ENCODE measurements at regions not wholly inside any gene's neighbourhood (a gene's known extent, or its start where the extent isn't known, plus 50 kb on each side); places are given as distances from the start of the nearest gene placed in this dataset.

DNA sequence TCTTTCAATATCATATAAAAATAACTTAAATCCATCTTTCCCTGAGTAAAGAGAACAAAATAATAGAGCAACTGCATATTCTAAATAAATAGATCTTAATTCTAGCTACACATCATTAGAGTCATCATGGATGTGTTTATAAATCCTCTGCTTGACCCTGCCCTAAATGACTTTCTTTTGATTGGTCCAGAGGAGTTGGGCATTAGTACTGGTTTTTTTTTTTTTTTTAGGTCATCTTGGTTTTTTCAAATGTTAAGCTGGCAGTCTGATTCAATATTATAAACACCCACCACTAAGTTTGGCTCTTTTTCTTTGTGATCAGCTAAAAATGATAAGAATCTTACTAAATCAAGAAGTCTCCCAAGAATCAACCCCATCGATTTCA lies 504.0 kb upstream of the CBLB start:
- TF ChIP-seq, protein P1, sequence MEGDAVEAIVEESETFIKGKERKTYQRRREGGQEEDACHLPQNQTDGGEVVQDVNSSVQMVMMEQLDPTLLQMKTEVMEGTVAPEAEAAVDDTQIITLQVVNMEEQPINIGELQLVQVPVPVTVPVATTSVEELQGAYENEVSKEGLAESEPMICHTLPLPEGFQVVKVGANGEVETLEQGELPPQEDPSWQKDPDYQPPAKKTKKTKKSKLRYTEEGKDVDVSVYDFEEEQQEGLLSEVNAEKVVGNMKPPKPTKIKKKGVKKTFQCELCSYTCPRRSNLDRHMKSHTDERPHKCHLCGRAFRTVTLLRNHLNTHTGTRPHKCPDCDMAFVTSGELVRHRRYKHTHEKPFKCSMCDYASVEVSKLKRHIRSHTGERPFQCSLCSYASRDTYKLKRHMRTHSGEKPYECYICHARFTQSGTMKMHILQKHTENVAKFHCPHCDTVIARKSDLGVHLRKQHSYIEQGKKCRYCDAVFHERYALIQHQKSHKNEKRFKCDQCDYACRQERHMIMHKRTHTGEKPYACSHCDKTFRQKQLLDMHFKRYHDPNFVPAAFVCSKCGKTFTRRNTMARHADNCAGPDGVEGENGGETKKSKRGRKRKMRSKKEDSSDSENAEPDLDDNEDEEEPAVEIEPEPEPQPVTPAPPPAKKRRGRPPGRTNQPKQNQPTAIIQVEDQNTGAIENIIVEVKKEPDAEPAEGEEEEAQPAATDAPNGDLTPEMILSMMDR (conservative IDR thresholded peaks at IDR 0.05; ENCODE audit: low read depth in 2 of 2): no peak
- no peak for TF ChIP-seq EZH2phosphoT487 (IDR thresholded peaks at IDR 0.05; ENCODE audit: unreplicated experiment)
- no peak for TF ChIP-seq EZH2 (IDR thresholded peaks at IDR 0.05; ENCODE audit: low read depth, unreplicated experiment)
- TF ChIP-seq REST (IDR thresholded peaks at IDR 0.05; ENCODE audit: unreplicated experiment): no peak
- TF ChIP-seq POLR2AphosphoS5 (IDR thresholded peaks at IDR 0.05; ENCODE audit: low read depth): no peak
- TF ChIP-seq CREB1 (CRISPR knock-in tag; IDR thresholded peaks at IDR 0.05; ENCODE audit: low read depth): no peak
- TF ChIP-seq, protein P2, sequence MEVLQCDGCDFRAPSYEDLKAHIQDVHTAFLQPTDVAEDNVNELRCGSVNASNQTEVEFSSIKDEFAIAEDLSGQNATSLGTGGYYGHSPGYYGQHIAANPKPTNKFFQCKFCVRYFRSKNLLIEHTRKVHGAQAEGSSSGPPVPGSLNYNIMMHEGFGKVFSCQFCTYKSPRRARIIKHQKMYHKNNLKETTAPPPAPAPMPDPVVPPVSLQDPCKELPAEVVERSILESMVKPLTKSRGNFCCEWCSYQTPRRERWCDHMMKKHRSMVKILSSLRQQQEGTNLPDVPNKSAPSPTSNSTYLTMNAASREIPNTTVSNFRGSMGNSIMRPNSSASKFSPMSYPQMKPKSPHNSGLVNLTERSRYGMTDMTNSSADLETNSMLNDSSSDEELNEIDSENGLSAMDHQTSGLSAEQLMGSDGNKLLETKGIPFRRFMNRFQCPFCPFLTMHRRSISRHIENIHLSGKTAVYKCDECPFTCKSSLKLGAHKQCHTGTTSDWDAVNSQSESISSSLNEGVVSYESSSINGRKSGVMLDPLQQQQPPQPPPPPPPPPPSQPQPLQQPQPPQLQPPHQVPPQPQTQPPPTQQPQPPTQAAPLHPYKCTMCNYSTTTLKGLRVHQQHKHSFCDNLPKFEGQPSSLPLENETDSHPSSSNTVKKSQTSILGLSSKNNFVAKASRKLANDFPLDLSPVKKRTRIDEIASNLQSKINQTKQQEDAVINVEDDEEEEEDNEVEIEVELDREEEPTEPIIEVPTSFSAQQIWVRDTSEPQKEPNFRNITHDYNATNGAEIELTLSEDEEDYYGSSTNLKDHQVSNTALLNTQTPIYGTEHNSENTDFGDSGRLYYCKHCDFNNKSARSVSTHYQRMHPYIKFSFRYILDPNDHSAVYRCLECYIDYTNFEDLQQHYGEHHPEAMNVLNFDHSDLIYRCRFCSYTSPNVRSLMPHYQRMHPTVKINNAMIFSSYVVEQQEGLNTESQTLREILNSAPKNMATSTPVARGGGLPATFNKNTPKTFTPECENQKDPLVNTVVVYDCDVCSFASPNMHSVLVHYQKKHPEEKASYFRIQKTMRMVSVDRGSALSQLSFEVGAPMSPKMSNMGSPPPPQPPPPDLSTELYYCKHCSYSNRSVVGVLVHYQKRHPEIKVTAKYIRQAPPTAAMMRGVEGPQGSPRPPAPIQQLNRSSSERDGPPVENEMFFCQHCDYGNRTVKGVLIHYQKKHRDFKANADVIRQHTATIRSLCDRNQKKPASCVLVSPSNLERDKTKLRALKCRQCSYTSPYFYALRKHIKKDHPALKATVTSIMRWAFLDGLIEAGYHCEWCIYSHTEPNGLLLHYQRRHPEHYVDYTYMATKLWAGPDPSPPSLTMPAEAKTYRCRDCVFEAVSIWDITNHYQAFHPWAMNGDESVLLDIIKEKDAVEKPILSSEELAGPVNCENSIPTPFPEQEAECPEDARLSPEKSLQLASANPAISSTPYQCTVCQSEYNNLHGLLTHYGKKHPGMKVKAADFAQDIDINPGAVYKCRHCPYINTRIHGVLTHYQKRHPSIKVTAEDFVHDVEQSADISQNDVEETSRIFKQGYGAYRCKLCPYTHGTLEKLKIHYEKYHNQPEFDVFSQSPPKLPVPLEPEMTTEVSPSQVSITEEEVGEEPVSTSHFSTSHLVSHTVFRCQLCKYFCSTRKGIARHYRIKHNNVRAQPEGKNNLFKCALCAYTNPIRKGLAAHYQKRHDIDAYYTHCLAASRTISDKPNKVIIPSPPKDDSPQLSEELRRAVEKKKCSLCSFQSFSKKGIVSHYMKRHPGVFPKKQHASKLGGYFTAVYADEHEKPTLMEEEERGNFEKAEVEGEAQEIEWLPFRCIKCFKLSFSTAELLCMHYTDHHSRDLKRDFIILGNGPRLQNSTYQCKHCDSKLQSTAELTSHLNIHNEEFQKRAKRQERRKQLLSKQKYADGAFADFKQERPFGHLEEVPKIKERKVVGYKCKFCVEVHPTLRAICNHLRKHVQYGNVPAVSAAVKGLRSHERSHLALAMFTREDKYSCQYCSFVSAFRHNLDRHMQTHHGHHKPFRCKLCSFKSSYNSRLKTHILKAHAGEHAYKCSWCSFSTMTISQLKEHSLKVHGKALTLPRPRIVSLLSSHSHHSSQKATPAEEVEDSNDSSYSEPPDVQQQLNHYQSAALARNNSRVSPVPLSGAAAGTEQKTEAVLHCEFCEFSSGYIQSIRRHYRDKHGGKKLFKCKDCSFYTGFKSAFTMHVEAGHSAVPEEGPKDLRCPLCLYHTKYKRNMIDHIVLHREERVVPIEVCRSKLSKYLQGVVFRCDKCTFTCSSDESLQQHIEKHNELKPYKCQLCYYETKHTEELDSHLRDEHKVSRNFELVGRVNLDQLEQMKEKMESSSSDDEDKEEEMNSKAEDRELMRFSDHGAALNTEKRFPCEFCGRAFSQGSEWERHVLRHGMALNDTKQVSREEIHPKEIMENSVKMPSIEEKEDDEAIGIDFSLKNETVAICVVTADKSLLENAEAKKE (CRISPR knock-in tag; IDR thresholded peaks at IDR 0.05): no peak
- TF ChIP-seq, protein P3, sequence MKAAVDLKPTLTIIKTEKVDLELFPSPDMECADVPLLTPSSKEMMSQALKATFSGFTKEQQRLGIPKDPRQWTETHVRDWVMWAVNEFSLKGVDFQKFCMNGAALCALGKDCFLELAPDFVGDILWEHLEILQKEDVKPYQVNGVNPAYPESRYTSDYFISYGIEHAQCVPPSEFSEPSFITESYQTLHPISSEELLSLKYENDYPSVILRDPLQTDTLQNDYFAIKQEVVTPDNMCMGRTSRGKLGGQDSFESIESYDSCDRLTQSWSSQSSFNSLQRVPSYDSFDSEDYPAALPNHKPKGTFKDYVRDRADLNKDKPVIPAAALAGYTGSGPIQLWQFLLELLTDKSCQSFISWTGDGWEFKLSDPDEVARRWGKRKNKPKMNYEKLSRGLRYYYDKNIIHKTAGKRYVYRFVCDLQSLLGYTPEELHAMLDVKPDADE (IDR thresholded peaks at IDR 0.05): no peak
- no peak for TF ChIP-seq ZNF331 (CRISPR knock-in tag; IDR thresholded peaks at IDR 0.05; ENCODE audit: low read depth)
- TF ChIP-seq JUNB (IDR thresholded peaks at IDR 0.05; ENCODE audit: unreplicated experiment): no peak
- TF ChIP-seq NANOG (IDR thresholded peaks at IDR 0.05; ENCODE audit: borderline replicate concordance): no peak
- TF ChIP-seq STAT1 (IDR thresholded peaks at IDR 0.05; ENCODE audit: unreplicated experiment): no peak
- TF ChIP-seq ZNF114 (CRISPR knock-in tag; IDR thresholded peaks at IDR 0.05): no peak

Data from GM23338 (cell line).